ENCODE measurements at regions not wholly inside any gene's neighbourhood (a gene's known extent, or its start where the extent isn't known, plus 50 kb on each side); places are given as distances from the start of the nearest gene placed in this dataset.

- in situ Hi-C loops (cut with HindIII; ENCODE audit: low sequenced_read_pairs): no loop called here
- H3K4me3 ChIP-seq (ENCODE audit: low read depth, low read length): no peak overlapping the region
- TF ChIP-seq CTCF (IDR thresholded peaks at IDR 0.05; ENCODE audit: low read depth, low read length, missing control alignments): no peak
- no peak for DNase-seq (ENCODE audit: low read depth)
These were observed 116.2 kb downstream of the NSUN3 start for GRCh38 chr3:94179059-94179458.

DNA sequence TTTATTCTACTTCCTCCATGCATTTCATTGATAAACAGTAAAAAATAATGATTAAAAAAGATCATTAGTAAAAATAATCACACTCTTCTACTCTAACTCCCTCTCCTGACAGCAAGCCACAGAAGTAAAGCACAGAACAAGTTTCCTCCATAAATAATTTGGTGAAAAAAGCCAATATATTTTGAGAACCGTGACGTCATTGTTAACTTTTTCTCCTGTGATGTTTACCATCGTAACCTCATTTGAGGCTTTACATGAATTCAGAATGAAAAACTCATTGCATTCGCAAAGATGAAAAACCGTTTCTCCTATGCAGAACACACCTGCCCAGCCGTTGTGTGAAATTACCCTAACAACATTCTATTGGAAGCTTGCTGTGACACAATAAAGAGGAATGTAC, 120.7 kb downstream of the NSUN3 start:
- no peak for DNase-seq (ENCODE audit: low read depth)
- TF ChIP-seq CTCF (IDR thresholded peaks at IDR 0.05; ENCODE audit: low read depth, low read length, missing control alignments): no peak
- in situ Hi-C loops (cut with HindIII; ENCODE audit: low sequenced_read_pairs): no loop called here
- no peak overlapping the region for H3K4me3 ChIP-seq (ENCODE audit: low read depth, low read length)

- in situ Hi-C loops (cut with HindIII; ENCODE audit: low sequenced_read_pairs): no loop called here
- H3K4me3 ChIP-seq (ENCODE audit: low read depth, low read length): no peak overlapping the region
- no peak for TF ChIP-seq CTCF (IDR thresholded peaks at IDR 0.05; ENCODE audit: low read depth, low read length, missing control alignments)
- DNase-seq (ENCODE audit: low read depth): no peak
These were observed 121.9 kb downstream of the NSUN3 start for GRCh38 chr3:94184781-94185180.

DNA sequence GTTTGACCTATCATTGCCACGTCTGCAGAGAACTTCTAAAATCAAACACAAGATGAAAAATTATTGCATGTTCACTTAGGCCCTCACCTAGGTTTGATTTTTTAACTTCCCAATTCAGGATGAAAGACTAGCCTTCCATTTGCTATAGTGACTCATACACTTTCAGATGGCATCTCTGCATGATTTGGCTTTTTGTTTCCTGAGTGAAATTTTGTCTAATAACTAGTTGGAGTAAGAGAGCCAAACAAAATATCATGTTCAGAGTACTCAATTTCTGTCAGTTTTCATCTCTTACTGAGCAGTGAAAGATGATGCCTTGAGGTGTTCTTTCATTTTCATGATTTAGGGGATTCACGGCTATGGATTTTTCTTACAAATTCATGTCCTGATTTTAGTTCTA, 122.9 kb downstream of the NSUN3 start:
- TF ChIP-seq CTCF (IDR thresholded peaks at IDR 0.05; ENCODE audit: low read depth, low read length, missing control alignments): no peak
- no peak for DNase-seq (ENCODE audit: low read depth)
- no peak overlapping the region for H3K4me3 ChIP-seq (ENCODE audit: low read depth, low read length)
- in situ Hi-C loops (cut with HindIII; ENCODE audit: low sequenced_read_pairs): no loop called here

GRCh38 chr3:94187697-94188096, 124.8 kb downstream of the NSUN3 start:
- in situ Hi-C loops (cut with HindIII; ENCODE audit: low sequenced_read_pairs): no loop called here
- DNase-seq (ENCODE audit: low read depth): no peak
- no peak overlapping the region for H3K4me3 ChIP-seq (ENCODE audit: low read depth, low read length)
- TF ChIP-seq CTCF (IDR thresholded peaks at IDR 0.05; ENCODE audit: low read depth, low read length, missing control alignments): no peak

GRCh38 chr3:94195381-94195780, 132.5 kb downstream of the NSUN3 start:
- no peak for TF ChIP-seq CTCF (IDR thresholded peaks at IDR 0.05; ENCODE audit: low read depth, low read length, missing control alignments)
- H3K4me3 ChIP-seq (ENCODE audit: low read depth, low read length): no peak overlapping the region
- in situ Hi-C loops (cut with HindIII; ENCODE audit: low sequenced_read_pairs): no loop called here
- no peak for DNase-seq (ENCODE audit: low read depth)

DNA sequence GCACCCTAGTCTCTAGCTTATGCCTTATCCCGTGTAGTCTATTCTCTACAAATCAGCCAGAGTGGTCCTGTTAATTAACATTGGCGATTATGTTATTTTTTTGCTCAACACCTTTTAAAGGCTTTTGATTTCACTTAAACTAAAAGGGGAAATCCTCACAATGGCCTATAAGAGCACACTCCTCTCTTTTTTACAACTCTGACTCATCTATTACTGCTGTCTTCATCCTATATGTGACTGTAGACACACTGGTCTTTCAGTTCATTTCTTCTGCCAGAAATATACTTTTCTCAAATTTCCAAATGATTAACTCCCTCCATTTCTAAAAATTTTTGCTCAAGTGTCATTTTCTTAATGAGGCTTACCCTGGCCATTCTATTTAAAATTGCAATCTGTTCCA, 143.4 kb downstream of the NSUN3 start:
- in situ Hi-C loops (cut with HindIII; ENCODE audit: low sequenced_read_pairs): no loop called here
- no peak overlapping the region for H3K4me3 ChIP-seq (ENCODE audit: low read depth, low read length)
- DNase-seq (ENCODE audit: low read depth): no peak
- no peak for TF ChIP-seq CTCF (IDR thresholded peaks at IDR 0.05; ENCODE audit: low read depth, low read length, missing control alignments)

Measured in astrocyte of the cerebellum (primary cell).